ENCODE measurements at regions not wholly inside any gene's neighbourhood (a gene's known extent, or its start where the extent isn't known, plus 50 kb on each side); places are given as distances from the start of the nearest gene placed in this dataset.
A peak's percentile ranks its signal among the peaks of the same experiment; 100 is the strongest.

DNA sequence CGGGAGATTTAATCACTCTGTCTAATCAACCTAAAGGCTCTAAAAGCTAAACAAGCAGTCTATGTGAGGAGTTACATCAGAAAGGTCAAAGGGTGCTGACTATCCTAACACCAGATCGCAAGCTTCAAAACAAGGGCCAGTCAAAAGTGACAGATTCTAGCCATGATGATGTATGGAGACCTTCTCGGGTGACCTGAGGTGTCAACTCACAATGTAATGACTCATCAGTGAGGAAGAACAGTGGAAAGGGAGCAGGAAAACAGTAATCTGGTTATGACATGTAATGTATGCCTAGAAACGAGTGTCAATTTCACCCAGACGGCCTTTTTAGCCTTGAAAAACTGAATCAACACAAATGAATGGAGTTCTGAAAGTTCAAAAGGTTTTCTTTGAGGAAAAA is 375.3 kb downstream of the IDS start:
- Histone ChIP-seq H3K4me2 (ENCODE audit: control insufficient read depth, insufficient read depth) (no peak overlapping the region), H3K27me3 (replicated peaks in 1 of 2; ENCODE audit: control insufficient read depth in 2 of 2, insufficient read depth in 2 of 2, low read length in 1 of 2) (no peaks in the 10 kb centered on the region), H3K27ac (ENCODE audit: control insufficient read depth, insufficient read depth) (no peak overlapping the region), H2AFZ (ENCODE audit: control insufficient read depth, low read depth, low read length) (no peak overlapping the region), H3K4me1 (ENCODE audit: control insufficient read depth, insufficient read depth, low read length) (no peaks in the 10 kb centered on the region), H4K20me1 (ENCODE audit: control insufficient read depth, insufficient read depth) (no peaks in the 10 kb centered on the region), H3K9me3 (replicated peaks; ENCODE audit: control insufficient read depth, insufficient read depth, low read length) (no peaks in the 10 kb centered on the region), H3K36me3 (ENCODE audit: control insufficient read depth in 2 of 2, insufficient read depth in 2 of 2, low read length in 1 of 2) (no peaks in the 10 kb centered on the region), H3K79me2 (ENCODE audit: control insufficient read depth, insufficient read depth, low read length) (no peaks in the 10 kb centered on the region), H3K9ac (ENCODE audit: control insufficient read depth, insufficient read depth, low read length) (no peak overlapping the region), H3K4me3 (no peak overlapping the region)
- SMC1A ChIA-PET (ENCODE audit: uncharacterized antibody, unreplicated experiment), result interaction anchor here (1.1 to 1.6 kb wide), 6 partner anchors 9 to 123 kb away, joined by 3 to 7 read pairs (median 4); no protein-coding TSS in a partner anchor
- 24% methylated on average over 5 of the region's 5 CpGs for WGBS (ENCODE audit: insufficient coverage, insufficient replicate concordance, low lambda C conversion rate, missing lambda C conversion rate)
- no peak for FAIRE-seq
- TF ChIP-seq, protein P1, sequence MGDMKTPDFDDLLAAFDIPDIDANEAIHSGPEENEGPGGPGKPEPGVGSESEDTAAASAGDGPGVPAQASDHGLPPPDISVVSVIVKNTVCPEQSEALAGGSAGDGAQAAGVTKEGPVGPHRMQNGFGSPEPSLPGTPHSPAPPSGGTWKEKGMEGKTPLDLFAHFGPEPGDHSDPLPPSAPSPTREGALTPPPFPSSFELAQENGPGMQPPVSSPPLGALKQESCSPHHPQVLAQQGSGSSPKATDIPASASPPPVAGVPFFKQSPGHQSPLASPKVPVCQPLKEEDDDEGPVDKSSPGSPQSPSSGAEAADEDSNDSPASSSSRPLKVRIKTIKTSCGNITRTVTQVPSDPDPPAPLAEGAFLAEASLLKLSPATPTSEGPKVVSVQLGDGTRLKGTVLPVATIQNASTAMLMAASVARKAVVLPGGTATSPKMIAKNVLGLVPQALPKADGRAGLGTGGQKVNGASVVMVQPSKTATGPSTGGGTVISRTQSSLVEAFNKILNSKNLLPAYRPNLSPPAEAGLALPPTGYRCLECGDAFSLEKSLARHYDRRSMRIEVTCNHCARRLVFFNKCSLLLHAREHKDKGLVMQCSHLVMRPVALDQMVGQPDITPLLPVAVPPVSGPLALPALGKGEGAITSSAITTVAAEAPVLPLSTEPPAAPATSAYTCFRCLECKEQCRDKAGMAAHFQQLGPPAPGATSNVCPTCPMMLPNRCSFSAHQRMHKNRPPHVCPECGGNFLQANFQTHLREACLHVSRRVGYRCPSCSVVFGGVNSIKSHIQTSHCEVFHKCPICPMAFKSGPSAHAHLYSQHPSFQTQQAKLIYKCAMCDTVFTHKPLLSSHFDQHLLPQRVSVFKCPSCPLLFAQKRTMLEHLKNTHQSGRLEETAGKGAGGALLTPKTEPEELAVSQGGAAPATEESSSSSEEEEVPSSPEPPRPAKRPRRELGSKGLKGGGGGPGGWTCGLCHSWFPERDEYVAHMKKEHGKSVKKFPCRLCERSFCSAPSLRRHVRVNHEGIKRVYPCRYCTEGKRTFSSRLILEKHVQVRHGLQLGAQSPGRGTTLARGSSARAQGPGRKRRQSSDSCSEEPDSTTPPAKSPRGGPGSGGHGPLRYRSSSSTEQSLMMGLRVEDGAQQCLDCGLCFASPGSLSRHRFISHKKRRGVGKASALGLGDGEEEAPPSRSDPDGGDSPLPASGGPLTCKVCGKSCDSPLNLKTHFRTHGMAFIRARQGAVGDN (IDR thresholded peaks at IDR 0.05), result peak; percentile 43; the same call in 1 of the 2 replicates
- TF ChIP-seq ATF2 (IDR thresholded peaks at IDR 0.05; ENCODE audit: low read length) (no peak), IKZF1 (conservative IDR thresholded peaks at IDR 0.05) (peak; percentile 83), MTA2 (IDR thresholded peaks at IDR 0.05; ENCODE audit: low read depth) (peak; percentile 35; the same call in 1 of the 2 replicates), ETV6 (conservative IDR thresholded peaks at IDR 0.05 in 1 of 2, IDR thresholded peaks at IDR 0.05 in 1 of 2; ENCODE audit: borderline replicate concordance in 1 of 2, low read depth in 1 of 2) (0 out of 4 replicates have a peak, but pooled peaks of 1 of the 2 experiments have one; percentile 17), NR2F1 (conservative IDR thresholded peaks at IDR 0.05) (peak; percentile 95), BHLHE40 (IDR thresholded peaks at IDR 0.05; ENCODE audit: borderline replicate concordance in 1 of 2, low read depth in 2 of 2, low read length in 1 of 2) (peak in 1 of 2 experiments; percentile 49; a peak in 2 of 4 replicates), NR2C1 (IDR thresholded peaks at IDR 0.05) (peak; percentile 76), PKNOX1 (IDR thresholded peaks at IDR 0.05) (0 out of 2 replicates have a peak, but pooled peaks have one; percentile 19), IKZF2 (IDR thresholded peaks at IDR 0.05) (peak; percentile 63 to 70; a peak in 3 of 4 replicates), POU2F2 (IDR thresholded peaks at IDR 0.05; ENCODE audit: borderline replicate concordance, low read depth, low read length) (no peak), CREB1 (IDR thresholded peaks at IDR 0.05; ENCODE audit: low read depth) (no peak)
- TF ChIP-seq, protein P2, sequence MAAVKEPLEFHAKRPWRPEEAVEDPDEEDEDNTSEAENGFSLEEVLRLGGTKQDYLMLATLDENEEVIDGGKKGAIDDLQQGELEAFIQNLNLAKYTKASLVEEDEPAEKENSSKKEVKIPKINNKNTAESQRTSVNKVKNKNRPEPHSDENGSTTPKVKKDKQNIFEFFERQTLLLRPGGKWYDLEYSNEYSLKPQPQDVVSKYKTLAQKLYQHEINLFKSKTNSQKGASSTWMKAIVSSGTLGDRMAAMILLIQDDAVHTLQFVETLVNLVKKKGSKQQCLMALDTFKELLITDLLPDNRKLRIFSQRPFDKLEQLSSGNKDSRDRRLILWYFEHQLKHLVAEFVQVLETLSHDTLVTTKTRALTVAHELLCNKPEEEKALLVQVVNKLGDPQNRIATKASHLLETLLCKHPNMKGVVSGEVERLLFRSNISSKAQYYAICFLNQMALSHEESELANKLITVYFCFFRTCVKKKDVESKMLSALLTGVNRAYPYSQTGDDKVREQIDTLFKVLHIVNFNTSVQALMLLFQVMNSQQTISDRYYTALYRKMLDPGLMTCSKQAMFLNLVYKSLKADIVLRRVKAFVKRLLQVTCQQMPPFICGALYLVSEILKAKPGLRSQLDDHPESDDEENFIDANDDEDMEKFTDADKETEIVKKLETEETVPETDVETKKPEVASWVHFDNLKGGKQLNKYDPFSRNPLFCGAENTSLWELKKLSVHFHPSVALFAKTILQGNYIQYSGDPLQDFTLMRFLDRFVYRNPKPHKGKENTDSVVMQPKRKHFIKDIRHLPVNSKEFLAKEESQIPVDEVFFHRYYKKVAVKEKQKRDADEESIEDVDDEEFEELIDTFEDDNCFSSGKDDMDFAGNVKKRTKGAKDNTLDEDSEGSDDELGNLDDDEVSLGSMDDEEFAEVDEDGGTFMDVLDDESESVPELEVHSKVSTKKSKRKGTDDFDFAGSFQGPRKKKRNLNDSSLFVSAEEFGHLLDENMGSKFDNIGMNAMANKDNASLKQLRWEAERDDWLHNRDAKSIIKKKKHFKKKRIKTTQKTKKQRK (IDR thresholded peaks at IDR 0.05; ENCODE audit: low read depth, low read length), result no peak
- POLR2A ChIA-PET, result interaction anchor here (0.8 kb wide), 1 partner anchor 89 kb away, joined by 3 read pairs; no protein-coding TSS in a partner anchor
- peak; percentile 66 for ATAC-seq
- RAD21 ChIA-PET (ENCODE audit: unreplicated experiment), result interaction anchor here (0.6 kb wide), 1 partner anchor 155 kb away, joined by 3 read pairs; no protein-coding TSS in a partner anchor
- CTCF ChIA-PET, result no interaction called here
- in situ Hi-C loops (cut with MboI), result no loop called here
- intact Hi-C loops (cut with micrococcal nuclease; ENCODE audit: unreplicated experiment), result loop anchor here (10.0 kb wide), 2 partner anchors 155 to 215 kb away; no protein-coding TSS in a partner anchor
- DNase-seq (ENCODE audit: low read depth, low spot score), result no peak
- BruUV-seq (replicated peaks), result no TSS peak

All from GM12878 (cell line).